ENCODE measurements at regions not wholly inside any gene's neighbourhood (a gene's known extent, or its start where the extent isn't known, plus 50 kb on each side); places are given as distances from the start of the nearest gene placed in this dataset.

DNA sequence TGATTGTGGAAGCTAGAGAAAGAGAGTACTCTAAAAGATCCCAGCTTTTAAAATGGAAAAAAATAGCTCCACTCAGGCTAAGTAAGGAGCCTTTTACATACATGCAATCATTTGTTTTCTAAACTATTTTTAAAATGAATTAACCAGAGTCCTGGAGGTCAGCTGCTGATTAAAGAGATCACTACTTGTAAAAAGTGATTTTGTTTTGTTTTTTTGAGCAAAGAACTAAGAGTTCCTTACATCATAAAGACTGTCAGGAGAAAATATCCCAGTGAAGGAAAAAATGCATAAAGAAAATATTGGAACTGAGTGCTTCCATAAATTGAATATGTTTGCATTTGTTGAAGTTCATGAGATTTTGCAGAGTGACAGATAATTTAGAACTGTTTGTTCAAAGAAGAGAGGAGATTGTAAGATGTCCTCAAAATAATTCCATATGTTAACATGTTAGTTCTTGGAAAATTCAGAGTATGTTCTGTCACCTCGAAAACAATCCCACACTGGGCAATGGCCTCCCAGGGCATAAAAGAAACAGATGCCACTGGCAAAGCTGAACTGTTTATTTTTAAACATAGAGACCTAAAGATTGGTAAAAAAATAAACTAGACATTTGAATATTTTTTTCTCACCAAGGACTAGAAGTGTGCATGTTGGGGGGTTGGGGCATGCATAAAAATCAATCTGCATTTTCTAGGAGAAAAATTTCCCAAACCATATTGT is 264.7 kb downstream of the NPR3 start (continued):
- no peak for TF ChIP-seq JUND (IDR thresholded peaks at IDR 0.05)

DNA sequence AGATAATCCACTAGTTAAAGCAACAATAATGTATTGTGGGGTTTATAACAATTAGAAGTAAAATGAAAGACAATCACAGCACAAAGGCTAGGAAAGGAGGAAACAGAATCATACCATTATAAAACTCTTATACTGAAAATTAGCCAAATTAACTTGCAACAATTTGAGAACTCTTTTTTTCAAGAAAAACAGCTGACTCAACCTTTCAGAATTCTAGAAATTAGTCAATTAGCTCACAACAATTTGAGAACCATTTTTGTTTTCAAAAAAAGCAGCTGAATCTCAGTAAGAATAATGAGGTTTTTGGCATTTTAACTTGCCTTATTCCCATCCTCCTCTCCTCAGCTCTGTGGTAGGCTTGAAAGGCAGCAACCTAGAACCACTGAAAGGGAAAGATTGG is 269.9 kb downstream of the NPR3 start:
- Histone ChIP-seq H3K9ac (ENCODE audit: low read depth in 1 of 2, low read length in 2 of 2) (no peak overlapping the region), H3K27ac (ENCODE audit: low read depth in 1 of 2, low read length in 2 of 2) (no peak overlapping the region), H3K9me3 (ENCODE audit: control insufficient read depth in 4 of 4, low read length in 3 of 4) (no peaks in the 10 kb centered on the region), H3K27me3 (ENCODE audit: control insufficient read depth in 4 of 4, insufficient read depth in 4 of 4, low read length in 3 of 4) (no peaks in the 10 kb centered on the region), H3K4me3 (ENCODE audit: low read depth in 1 of 3, low read length in 3 of 3) (no peak overlapping the region), H3K4me1 (ENCODE audit: control insufficient read depth in 4 of 4, insufficient read depth in 4 of 4, low read length in 3 of 4) (no peaks in the 10 kb centered on the region), H3K36me3 (ENCODE audit: control insufficient read depth in 4 of 4, insufficient read depth in 3 of 4, low read depth in 1 of 4, low read length in 3 of 4) (no peaks in the 10 kb centered on the region)
- no peak for TF ChIP-seq RAD21 (IDR thresholded peaks at IDR 0.05)
- TF ChIP-seq NR2F2 (IDR thresholded peaks at IDR 0.05) = no peak
- TF ChIP-seq FOXA1 (IDR thresholded peaks at IDR 0.05) = no peak
- TF ChIP-seq HNF4A (conservative IDR thresholded peaks at IDR 0.05) = no peak
- TF ChIP-seq, protein P1, sequence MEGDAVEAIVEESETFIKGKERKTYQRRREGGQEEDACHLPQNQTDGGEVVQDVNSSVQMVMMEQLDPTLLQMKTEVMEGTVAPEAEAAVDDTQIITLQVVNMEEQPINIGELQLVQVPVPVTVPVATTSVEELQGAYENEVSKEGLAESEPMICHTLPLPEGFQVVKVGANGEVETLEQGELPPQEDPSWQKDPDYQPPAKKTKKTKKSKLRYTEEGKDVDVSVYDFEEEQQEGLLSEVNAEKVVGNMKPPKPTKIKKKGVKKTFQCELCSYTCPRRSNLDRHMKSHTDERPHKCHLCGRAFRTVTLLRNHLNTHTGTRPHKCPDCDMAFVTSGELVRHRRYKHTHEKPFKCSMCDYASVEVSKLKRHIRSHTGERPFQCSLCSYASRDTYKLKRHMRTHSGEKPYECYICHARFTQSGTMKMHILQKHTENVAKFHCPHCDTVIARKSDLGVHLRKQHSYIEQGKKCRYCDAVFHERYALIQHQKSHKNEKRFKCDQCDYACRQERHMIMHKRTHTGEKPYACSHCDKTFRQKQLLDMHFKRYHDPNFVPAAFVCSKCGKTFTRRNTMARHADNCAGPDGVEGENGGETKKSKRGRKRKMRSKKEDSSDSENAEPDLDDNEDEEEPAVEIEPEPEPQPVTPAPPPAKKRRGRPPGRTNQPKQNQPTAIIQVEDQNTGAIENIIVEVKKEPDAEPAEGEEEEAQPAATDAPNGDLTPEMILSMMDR (IDR thresholded peaks at IDR 0.05; ENCODE audit: low read depth, low read length, missing input control) = no peak
- TF ChIP-seq HNF4G (IDR thresholded peaks at IDR 0.05) = no peak
- TF ChIP-seq, protein P2, sequence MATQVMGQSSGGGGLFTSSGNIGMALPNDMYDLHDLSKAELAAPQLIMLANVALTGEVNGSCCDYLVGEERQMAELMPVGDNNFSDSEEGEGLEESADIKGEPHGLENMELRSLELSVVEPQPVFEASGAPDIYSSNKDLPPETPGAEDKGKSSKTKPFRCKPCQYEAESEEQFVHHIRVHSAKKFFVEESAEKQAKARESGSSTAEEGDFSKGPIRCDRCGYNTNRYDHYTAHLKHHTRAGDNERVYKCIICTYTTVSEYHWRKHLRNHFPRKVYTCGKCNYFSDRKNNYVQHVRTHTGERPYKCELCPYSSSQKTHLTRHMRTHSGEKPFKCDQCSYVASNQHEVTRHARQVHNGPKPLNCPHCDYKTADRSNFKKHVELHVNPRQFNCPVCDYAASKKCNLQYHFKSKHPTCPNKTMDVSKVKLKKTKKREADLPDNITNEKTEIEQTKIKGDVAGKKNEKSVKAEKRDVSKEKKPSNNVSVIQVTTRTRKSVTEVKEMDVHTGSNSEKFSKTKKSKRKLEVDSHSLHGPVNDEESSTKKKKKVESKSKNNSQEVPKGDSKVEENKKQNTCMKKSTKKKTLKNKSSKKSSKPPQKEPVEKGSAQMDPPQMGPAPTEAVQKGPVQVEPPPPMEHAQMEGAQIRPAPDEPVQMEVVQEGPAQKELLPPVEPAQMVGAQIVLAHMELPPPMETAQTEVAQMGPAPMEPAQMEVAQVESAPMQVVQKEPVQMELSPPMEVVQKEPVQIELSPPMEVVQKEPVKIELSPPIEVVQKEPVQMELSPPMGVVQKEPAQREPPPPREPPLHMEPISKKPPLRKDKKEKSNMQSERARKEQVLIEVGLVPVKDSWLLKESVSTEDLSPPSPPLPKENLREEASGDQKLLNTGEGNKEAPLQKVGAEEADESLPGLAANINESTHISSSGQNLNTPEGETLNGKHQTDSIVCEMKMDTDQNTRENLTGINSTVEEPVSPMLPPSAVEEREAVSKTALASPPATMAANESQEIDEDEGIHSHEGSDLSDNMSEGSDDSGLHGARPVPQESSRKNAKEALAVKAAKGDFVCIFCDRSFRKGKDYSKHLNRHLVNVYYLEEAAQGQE (IDR thresholded peaks at IDR 0.05) = no peak
- no peak for TF ChIP-seq FOXA2 (IDR thresholded peaks at IDR 0.05)
- TF ChIP-seq, protein P3, sequence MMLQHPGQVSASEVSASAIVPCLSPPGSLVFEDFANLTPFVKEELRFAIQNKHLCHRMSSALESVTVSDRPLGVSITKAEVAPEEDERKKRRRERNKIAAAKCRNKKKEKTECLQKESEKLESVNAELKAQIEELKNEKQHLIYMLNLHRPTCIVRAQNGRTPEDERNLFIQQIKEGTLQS (IDR thresholded peaks at IDR 0.05) = no peak
- no peak for TF ChIP-seq RXRA (IDR thresholded peaks at IDR 0.05)
- no peak for TF ChIP-seq SP1 (IDR thresholded peaks at IDR 0.05)
- no peak for TF ChIP-seq EGR1 (IDR thresholded peaks at IDR 0.05; ENCODE audit: low read depth in 2 of 2)
- no peak for TF ChIP-seq JUND (IDR thresholded peaks at IDR 0.05)
- TF ChIP-seq, protein P4, sequence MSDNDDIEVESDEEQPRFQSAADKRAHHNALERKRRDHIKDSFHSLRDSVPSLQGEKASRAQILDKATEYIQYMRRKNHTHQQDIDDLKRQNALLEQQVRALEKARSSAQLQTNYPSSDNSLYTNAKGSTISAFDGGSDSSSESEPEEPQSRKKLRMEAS (IDR thresholded peaks at IDR 0.05) = no peak
- DNase-seq (ENCODE audit: low spot score) = no peak

DNA sequence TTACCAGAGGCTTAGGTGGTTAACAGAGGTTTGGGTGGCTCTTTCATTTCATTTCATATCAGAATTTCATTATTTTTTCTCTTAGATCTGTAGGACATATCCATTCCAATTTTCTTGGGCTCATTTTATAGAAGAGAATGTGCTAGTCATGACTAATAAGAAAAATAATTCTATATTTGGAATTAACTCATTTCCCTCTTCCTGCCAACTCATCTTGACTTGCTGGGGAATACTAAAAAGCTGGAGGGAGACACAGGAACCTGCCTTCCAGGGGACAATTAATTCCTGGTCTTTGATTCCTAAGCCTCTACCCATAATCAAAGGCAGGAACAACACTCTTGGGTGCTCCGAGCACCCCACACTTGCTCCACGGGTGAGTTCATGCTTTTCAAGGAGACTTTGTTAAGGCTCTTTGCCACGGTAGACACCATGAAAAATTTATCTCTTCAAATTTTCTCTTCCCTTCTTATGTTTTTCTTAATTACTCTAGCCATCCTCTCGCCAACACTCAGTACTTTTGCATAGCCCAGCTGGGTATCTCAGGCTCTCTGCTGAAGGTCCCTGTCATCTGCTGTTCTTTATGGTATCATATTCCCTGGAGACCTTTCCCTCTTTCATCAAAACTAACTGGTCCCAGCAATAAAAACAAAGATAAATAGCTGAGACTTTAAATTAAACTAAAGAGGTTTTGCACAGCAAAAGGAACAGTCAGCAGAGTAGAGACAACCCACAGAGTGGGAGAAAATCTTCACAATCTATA is 273.9 kb downstream of the NPR3 start:
- no peak for DNase-seq (ENCODE audit: low spot score)
- no peaks in the 10 kb centered on the region for H3K27me3 ChIP-seq (ENCODE audit: control insufficient read depth in 4 of 4, insufficient read depth in 4 of 4, low read length in 3 of 4)
- no peaks in the 10 kb centered on the region for H3K4me1 ChIP-seq (ENCODE audit: control insufficient read depth in 4 of 4, insufficient read depth in 4 of 4, low read length in 3 of 4)
- H3K27ac ChIP-seq (ENCODE audit: low read depth in 1 of 2, low read length in 2 of 2) = no peak overlapping the region
- no peak overlapping the region for H3K9ac ChIP-seq (ENCODE audit: low read depth in 1 of 2, low read length in 2 of 2)
- WGBS = 89% methylated on average over 4 of the region's 4 CpGs
- H3K4me3 ChIP-seq (ENCODE audit: low read depth in 1 of 3, low read length in 3 of 3) = no peak overlapping the region
- H3K36me3 ChIP-seq (ENCODE audit: control insufficient read depth in 4 of 4, insufficient read depth in 3 of 4, low read depth in 1 of 4, low read length in 3 of 4) = no peaks in the 10 kb centered on the region
- H3K9me3 ChIP-seq (ENCODE audit: control insufficient read depth in 4 of 4, low read length in 3 of 4) = no peaks in the 10 kb centered on the region
- TF ChIP-seq TAF1 (conservative IDR thresholded peaks at IDR 0.05) (no peak), HNF4A (conservative IDR thresholded peaks at IDR 0.05) (no peak), EGR1 (IDR thresholded peaks at IDR 0.05; ENCODE audit: low read depth in 2 of 2) (no peak), FOXA2 (IDR thresholded peaks at IDR 0.05) (no peak), YY1 (IDR thresholded peaks at IDR 0.05) (no peak), JUND (IDR thresholded peaks at IDR 0.05) (no peak), RAD21 (IDR thresholded peaks at IDR 0.05) (no peak), FOXA1 (IDR thresholded peaks at IDR 0.05) (no peak), GABPA (IDR thresholded peaks at IDR 0.05 in 1 of 2, conservative IDR thresholded peaks at IDR 0.05 in 1 of 2) (no peak), SP1 (IDR thresholded peaks at IDR 0.05) (no peak), NR2F2 (IDR thresholded peaks at IDR 0.05) (no peak), RXRA (IDR thresholded peaks at IDR 0.05) (no peak)
- TF ChIP-seq, protein P3 (IDR thresholded peaks at IDR 0.05) = no peak
- TF ChIP-seq, protein P2 (IDR thresholded peaks at IDR 0.05) = no peak
- TF ChIP-seq, protein P4 (IDR thresholded peaks at IDR 0.05) = no peak
